ENCODE measurements at regions not wholly inside any gene's neighbourhood (a gene's known extent, or its start where the extent isn't known, plus 50 kb on each side); places are given as distances from the start of the nearest gene placed in this dataset.
"Not testable (repeated sequence)": the region's sequence is repeated elsewhere in the genome, so short reads cannot be mapped to it uniquely, and the experiment has no call there.

- not testable (repeated sequence) for H3K4me3 Mint-ChIP-seq; DNase-seq (ENCODE audit: low spot score in 2 of 2, unreplicated experiment in 2 of 2); H3K27ac Mint-ChIP-seq; H3K27me3 Mint-ChIP-seq (ENCODE audit: low read depth); H3K9me3 Mint-ChIP-seq
- H3K36me3 Mint-ChIP-seq, result peaks cover 12% of the 10 kb centered on the region
- H3K4me1 Mint-ChIP-seq, result peaks cover 35% of the 10 kb centered on the region
These were observed 56.6 kb upstream of the TNFAIP8 start for GRCh38 chr5:119299242-119299614.

GRCh38 chr5:119299615-119300310, 56.1 kb upstream of the TNFAIP8 start:
- H3K27ac Mint-ChIP-seq; H3K27me3 Mint-ChIP-seq (ENCODE audit: low read depth); H3K9me3 Mint-ChIP-seq; H3K4me3 Mint-ChIP-seq; H3K36me3 Mint-ChIP-seq; DNase-seq (ENCODE audit: low spot score in 2 of 2, unreplicated experiment in 2 of 2): not testable (repeated sequence)
- peaks cover 40% of the 10 kb centered on the region for H3K4me1 Mint-ChIP-seq

- DNase-seq (ENCODE audit: low spot score in 2 of 2, unreplicated experiment in 2 of 2), result no peak
- H3K4me1 Mint-ChIP-seq, result peaks cover 46% of the 10 kb centered on the region
- no peaks in the 10 kb centered on the region for H3K27me3 Mint-ChIP-seq (ENCODE audit: low read depth)
- H3K4me3 Mint-ChIP-seq, result no peak overlapping the region
- no peaks in the 10 kb centered on the region for H3K9me3 Mint-ChIP-seq
- H3K27ac Mint-ChIP-seq, result peak overlapping the region; percentile 41
- no peak for TF ChIP-seq CTCF (IDR thresholded peaks at IDR 0.05; ENCODE audit: unreplicated experiment)
- H3K36me3 Mint-ChIP-seq, result peaks cover 7% of the 10 kb centered on the region
These were observed 55.5 kb upstream of the TNFAIP8 start for GRCh38 chr5:119300311-119300670.

GRCh38 chr5:119301210-119301609, 54.6 kb upstream of the TNFAIP8 start:
- Mint-ChIP-seq H3K27ac (peak overlapping the region; percentile 82), H3K4me1 (peaks cover 47% of the 10 kb centered on the region), H3K9me3 (no peaks in the 10 kb centered on the region), H3K4me3 (no peak overlapping the region), H3K27me3 (ENCODE audit: low read depth) (no peaks in the 10 kb centered on the region), H3K36me3 (peaks cover 7% of the 10 kb centered on the region)
- DNase-seq (ENCODE audit: low spot score in 2 of 2, unreplicated experiment in 2 of 2), result no peak
- TF ChIP-seq CTCF (IDR thresholded peaks at IDR 0.05; ENCODE audit: unreplicated experiment), result no peak

GRCh38 chr5:119301906-119302305, 53.9 kb upstream of the TNFAIP8 start:
- Mint-ChIP-seq H3K9me3 (no peaks in the 10 kb centered on the region), H3K4me1 (peaks cover 47% of the 10 kb centered on the region), H3K4me3 (no peak overlapping the region), H3K27me3 (ENCODE audit: low read depth) (no peaks in the 10 kb centered on the region), H3K36me3 (peaks cover 7% of the 10 kb centered on the region), H3K27ac (peak overlapping the region; percentile 92)
- no peak for DNase-seq (ENCODE audit: low spot score in 2 of 2, unreplicated experiment in 2 of 2)
- no peak for TF ChIP-seq CTCF (IDR thresholded peaks at IDR 0.05; ENCODE audit: unreplicated experiment)

GRCh38 chr5:119302449-119302848, 53.4 kb upstream of the TNFAIP8 start:
- Mint-ChIP-seq H3K27ac (peak overlapping the region; percentile 92), H3K36me3 (peaks cover 7% of the 10 kb centered on the region), H3K9me3 (no peaks in the 10 kb centered on the region), H3K27me3 (ENCODE audit: low read depth) (no peaks in the 10 kb centered on the region), H3K4me3 (no peak overlapping the region), H3K4me1 (peaks cover 47% of the 10 kb centered on the region)
- TF ChIP-seq CTCF (IDR thresholded peaks at IDR 0.05; ENCODE audit: unreplicated experiment), result no peak
- DNase-seq (ENCODE audit: low spot score in 2 of 2, unreplicated experiment in 2 of 2), result no peak

All from mesothelial cell of epicardium (in vitro differentiated cells).